ENCODE measurements at regions not wholly inside any gene's neighbourhood (a gene's known extent, or its start where the extent isn't known, plus 50 kb on each side); places are given as distances from the start of the nearest gene placed in this dataset.

DNA sequence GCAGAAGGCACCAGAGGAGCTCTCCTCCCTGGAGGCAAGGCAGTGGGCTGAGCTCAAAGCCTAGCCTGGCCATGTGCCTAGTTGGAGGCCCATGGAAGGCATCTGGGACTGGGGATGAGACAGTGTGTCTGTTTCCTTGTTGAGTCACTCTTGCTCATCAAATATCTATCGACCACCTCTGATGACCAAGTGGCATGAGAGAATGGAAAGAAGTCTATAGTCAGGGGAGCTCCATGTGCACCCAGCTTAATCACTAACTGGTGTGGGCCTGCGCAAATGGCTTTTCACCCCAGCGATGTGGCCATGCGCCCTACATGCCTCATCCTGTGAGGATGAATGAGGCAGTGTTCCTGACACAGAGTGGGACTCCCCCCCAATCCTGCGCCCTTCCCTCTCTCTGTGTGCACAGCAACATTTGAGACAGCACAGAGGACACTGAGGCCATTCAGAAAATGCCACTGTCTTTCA lies 229.9 kb downstream of the RPS24 start:
- TF ChIP-seq TAF1 (IDR thresholded peaks at IDR 0.05; ENCODE audit: borderline replicate concordance, insufficient read depth, low read length) = no peak
- no peak for TF ChIP-seq FOXP2 (optimal IDR thresholded peaks at IDR 0.05; ENCODE audit: borderline replicate concordance, extremely low read depth, extremely low read length, insufficient read depth)
- no peak for TF ChIP-seq SIN3A (IDR thresholded peaks at IDR 0.05; ENCODE audit: borderline replicate concordance, insufficient read depth, low read length)
- TF ChIP-seq POLR2AphosphoS5 (IDR thresholded peaks at IDR 0.05; ENCODE audit: low read depth, low read length) = no peak
- TF ChIP-seq, protein P1, sequence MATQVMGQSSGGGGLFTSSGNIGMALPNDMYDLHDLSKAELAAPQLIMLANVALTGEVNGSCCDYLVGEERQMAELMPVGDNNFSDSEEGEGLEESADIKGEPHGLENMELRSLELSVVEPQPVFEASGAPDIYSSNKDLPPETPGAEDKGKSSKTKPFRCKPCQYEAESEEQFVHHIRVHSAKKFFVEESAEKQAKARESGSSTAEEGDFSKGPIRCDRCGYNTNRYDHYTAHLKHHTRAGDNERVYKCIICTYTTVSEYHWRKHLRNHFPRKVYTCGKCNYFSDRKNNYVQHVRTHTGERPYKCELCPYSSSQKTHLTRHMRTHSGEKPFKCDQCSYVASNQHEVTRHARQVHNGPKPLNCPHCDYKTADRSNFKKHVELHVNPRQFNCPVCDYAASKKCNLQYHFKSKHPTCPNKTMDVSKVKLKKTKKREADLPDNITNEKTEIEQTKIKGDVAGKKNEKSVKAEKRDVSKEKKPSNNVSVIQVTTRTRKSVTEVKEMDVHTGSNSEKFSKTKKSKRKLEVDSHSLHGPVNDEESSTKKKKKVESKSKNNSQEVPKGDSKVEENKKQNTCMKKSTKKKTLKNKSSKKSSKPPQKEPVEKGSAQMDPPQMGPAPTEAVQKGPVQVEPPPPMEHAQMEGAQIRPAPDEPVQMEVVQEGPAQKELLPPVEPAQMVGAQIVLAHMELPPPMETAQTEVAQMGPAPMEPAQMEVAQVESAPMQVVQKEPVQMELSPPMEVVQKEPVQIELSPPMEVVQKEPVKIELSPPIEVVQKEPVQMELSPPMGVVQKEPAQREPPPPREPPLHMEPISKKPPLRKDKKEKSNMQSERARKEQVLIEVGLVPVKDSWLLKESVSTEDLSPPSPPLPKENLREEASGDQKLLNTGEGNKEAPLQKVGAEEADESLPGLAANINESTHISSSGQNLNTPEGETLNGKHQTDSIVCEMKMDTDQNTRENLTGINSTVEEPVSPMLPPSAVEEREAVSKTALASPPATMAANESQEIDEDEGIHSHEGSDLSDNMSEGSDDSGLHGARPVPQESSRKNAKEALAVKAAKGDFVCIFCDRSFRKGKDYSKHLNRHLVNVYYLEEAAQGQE (IDR thresholded peaks at IDR 0.05; ENCODE audit: insufficient read depth in 1 of 2, low read depth in 2 of 2, low read length in 2 of 2) = no peak

DNA sequence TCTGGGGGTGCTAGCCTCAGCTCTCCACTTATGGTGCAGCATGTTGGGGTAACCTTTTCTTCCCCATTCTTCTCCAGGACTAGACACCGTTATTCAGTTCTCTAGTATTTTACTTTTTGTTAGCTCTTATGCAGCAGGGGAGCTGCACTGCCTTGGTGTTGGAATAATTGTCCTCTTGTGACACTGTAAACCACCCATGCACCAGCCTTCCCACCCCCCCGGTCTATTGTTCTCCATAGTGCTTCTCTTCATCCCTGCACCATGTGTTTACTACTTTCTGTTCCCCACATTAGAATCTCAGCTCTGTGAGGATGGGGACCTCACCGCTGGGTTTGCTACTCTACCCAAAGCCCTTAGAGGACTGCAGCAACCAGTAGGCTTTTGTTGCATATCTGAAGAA lies 230.7 kb downstream of the RPS24 start:
- no peak for TF ChIP-seq TAF1 (IDR thresholded peaks at IDR 0.05; ENCODE audit: borderline replicate concordance, insufficient read depth, low read length)
- TF ChIP-seq, protein P1 (IDR thresholded peaks at IDR 0.05; ENCODE audit: insufficient read depth in 1 of 2, low read depth in 2 of 2, low read length in 2 of 2) = no peak
- no peak for TF ChIP-seq POLR2AphosphoS5 (IDR thresholded peaks at IDR 0.05; ENCODE audit: low read depth, low read length)
- TF ChIP-seq SIN3A (IDR thresholded peaks at IDR 0.05; ENCODE audit: borderline replicate concordance, insufficient read depth, low read length) = no peak
- no peak for TF ChIP-seq FOXP2 (optimal IDR thresholded peaks at IDR 0.05; ENCODE audit: borderline replicate concordance, extremely low read depth, extremely low read length, insufficient read depth)

DNA sequence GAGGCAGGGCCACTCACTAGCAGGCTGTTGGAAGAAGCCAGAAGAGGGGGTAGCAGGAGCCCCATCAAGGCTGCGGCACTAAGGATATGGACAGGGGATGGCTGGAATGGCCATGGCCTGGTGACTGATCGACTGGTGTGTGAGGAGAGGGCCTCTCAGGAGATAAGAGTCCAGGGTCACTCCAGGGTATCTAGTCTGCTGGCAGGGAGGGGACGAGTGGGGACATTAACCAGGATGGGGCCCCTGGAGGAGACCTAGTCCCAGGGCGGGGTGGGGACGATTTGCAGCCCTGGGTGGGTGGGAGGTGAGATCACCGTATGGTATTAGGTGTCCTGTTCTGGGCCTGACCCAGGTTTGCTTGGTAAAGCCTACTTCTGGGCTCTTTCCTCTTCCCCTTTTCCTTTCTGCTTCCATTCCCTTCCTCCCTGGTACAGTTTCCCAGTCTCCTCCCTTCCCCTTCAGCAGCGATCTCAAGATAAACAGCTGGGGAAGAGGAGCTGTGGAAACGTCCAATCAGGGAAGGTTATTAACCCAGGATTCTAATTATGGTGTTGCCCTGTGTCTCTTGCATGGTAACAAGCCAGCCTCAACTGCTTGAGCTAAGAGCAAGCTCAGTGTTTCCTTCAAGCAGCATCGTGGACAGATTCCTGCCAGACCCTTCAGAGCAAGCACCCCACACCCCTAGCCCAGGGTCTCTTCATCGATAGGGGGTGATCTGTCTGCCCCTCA lies 233.2 kb downstream of the RPS24 start:
- TF ChIP-seq, protein P1 (IDR thresholded peaks at IDR 0.05; ENCODE audit: insufficient read depth in 1 of 2, low read depth in 2 of 2, low read length in 2 of 2) = no peak
- TF ChIP-seq POLR2AphosphoS5 (IDR thresholded peaks at IDR 0.05; ENCODE audit: low read depth, low read length) (no peak), FOXP2 (optimal IDR thresholded peaks at IDR 0.05; ENCODE audit: borderline replicate concordance, extremely low read depth, extremely low read length, insufficient read depth) (no peak), TAF1 (IDR thresholded peaks at IDR 0.05; ENCODE audit: borderline replicate concordance, insufficient read depth, low read length) (no peak)

DNA sequence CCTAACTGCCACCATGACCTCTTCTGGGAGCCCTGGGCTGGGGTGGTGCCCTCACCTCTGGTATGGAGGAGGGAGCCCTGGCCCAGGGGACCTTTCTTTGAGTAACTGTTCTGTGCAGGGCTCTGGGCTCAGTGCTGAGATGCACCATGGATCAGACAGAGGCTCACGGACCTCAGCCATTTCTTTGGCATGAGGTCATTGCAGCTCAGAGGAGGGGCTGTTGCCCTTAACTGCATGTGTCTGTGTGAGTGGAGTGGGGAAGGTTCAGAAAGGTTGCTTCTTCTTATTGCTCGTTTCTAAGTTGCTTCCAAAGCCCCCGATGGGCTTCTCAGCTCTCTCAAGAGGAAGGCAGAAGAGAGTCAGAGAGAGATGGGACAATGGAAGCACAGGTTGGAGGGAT lies 233.9 kb downstream of the RPS24 start:
- TF ChIP-seq TAF1 (IDR thresholded peaks at IDR 0.05; ENCODE audit: borderline replicate concordance, insufficient read depth, low read length) (no peak), FOXP2 (optimal IDR thresholded peaks at IDR 0.05; ENCODE audit: borderline replicate concordance, extremely low read depth, extremely low read length, insufficient read depth) (no peak), POLR2AphosphoS5 (IDR thresholded peaks at IDR 0.05; ENCODE audit: low read depth, low read length) (no peak), SIN3A (IDR thresholded peaks at IDR 0.05; ENCODE audit: borderline replicate concordance, insufficient read depth, low read length) (no peak)
- TF ChIP-seq, protein P1 (IDR thresholded peaks at IDR 0.05; ENCODE audit: insufficient read depth in 1 of 2, low read depth in 2 of 2, low read length in 2 of 2) = no peak
